NCI-H748 (cell line): ENCODE measurements at regions not wholly inside any gene's neighbourhood (a gene's known extent, or its start where the extent isn't known, plus 50 kb on each side); places are given as distances from the start of the nearest gene placed in this dataset.

Source experiments
- DNase-seq: peaks from one replicate; lab custom pipeline; 2025; ENCODE audit not compliant: unreplicated experiment; lab: John Stamatoyannopoulos, UW

GRCh38 chr7:42395607-42396006 is 158.6 kb upstream of the GLI3 start:
- no peak for DNase-seq

DNA sequence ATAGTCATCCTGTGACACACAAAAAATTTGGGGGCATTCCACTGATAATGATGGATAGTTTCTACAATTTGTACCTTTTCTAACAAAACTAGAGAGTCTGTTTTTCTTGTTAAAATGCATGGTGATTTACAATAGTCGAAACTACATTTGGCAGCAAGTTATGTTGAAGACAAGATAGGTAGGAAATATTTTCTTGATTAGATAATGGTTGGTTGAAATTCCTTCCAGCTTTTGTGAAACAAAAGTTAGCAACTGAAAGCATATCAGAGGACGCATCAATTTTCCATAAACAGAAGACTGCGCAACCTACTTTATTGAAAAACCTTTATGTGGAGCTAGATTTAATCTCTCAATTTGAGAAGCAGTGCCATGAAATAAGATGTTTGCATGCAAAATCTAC is 155.8 kb upstream of the GLI3 start:
- DNase-seq = no peak

DNA sequence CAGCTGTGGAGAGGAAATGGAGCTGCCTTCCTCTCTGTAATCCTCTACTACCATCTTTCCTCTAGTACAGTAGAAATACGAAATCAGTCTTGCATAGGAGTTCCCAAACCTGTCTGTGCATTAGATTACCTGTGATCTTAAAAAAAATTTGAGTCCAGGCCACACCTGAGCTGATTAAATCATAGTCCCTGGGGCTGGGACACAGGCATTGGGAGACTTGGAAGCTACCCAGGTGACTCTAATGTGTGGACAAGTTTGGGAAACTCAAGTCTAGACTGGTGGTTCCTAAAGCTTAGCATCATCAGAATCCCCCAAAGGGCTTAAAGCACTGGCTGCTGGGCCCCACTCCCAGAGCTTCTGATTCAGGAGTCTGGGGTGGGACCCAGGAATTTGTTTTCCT is 152.7 kb upstream of the GLI3 start:
- DNase-seq = no peak

DNA sequence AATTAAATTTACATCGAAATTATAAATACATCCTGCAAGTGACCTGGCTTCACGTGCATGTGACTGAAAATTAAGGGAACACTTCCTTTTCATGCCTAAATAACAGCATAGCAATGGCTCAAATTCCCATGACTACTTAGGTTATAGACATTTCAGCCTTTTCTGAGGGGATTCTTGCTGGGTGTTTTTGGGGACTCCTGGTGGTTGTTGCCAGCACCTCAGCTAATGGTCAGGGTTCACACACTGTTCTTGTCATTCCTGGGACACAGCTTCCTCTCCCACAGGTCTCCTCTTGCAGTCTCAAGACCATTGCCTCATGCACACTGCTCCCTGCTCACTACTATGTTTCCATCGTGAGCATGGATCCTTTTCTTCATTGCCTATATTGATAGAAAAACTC is 148.9 kb upstream of the GLI3 start:
- DNase-seq = no peak

DNA sequence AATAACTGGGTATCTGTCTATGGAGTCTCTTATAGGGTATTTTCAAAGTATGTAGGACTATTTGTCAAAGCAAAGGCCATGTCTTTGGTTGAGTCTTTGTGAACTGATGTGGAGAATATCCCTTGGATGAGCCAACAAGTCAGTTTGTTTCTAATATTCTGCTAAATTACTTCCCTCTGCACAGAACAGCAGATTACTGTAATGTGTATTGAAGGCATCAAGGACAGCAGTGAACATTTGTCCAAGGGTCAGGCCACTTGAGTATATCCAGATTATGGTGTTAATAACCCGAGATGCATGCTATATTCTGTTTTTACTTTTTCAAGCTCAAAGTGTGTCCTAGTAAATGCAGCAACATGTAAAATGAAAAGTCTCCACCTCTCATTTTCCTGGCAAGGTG is 144.2 kb upstream of the GLI3 start:
- no peak for DNase-seq

DNA sequence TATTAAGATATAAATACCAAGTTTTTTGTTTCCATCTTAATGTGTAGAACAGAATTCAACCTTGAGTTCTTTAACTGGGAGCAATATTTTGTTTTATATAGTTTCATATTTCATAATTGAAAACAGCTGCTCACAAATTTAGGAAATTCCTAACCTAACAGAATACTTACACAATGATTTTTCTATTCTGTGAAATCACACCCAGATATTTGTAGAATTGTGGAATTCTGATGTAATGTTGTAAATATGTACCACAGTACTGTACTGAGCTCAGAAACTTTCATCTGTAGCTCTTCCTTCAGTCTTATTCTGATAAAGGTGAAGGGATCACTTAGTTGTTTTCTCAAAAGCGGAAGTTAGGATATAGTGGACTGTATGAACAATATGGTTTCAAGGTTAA is 143.4 kb upstream of the GLI3 start:
- DNase-seq = no peak

DNA sequence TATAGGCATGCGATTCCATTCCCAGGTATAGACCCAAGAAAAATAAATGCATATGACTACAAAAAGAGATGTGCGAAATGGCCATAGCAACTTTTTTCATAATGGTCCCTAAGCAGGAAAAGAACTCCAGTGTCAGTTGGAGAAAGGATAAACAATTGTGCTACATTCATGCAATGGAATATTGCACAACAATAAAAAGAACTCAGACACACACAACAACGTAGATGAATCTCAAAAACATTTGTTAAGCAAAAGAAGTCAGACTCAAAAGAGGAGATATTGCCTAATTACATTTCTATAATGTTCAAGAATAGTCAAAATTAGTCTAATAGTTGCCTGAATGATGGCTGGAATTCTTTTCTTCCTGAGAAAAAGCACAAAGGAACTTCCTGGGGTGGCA is 141.1 kb upstream of the GLI3 start:
- no peak for DNase-seq

- no peak for DNase-seq
These were observed 136.3 kb upstream of the GLI3 start for GRCh38 chr7:42373285-42373684.

DNA sequence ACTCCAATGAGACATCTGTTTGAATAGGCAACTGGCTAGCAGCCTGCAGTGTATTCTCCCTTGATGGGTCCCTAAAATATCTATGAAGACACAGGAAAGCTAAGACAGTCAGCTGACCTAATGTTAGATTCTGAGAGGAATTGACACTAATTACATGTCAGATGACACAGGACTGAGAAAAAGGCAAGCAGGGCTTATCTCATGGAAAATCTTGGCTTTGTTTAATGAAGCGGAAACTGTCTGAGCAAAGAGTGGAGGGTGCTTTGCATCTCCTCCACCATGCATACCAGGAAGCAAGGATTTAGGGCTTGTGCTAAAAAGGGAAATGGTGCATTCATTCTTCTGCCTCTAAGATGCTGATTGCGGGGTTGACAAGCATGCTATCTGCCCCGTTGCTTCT is 135.5 kb upstream of the GLI3 start:
- DNase-seq = no peak

DNA sequence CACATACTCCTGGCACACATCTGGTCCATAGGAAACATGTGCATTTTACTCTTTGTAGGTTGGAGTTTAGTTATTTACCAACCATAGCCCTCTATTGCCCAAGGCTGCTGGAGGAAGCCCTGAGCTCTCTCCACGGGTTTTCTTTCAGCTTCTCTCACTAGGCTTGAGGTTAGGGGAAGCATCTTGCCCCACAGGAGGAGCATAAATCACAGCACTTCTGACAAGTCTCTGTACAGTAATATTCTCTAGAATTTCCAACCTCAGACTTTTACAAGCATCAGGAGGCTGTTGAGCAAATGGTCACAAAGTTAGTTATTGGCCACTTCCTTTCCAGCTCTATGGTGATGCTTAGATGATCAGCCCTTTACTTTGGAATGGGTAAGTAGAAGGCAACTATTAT is 122.9 kb upstream of the GLI3 start:
- no peak for DNase-seq

- DNase-seq = no peak
These were observed 114.4 kb upstream of the GLI3 start for GRCh38 chr7:42351316-42351935.

DNA sequence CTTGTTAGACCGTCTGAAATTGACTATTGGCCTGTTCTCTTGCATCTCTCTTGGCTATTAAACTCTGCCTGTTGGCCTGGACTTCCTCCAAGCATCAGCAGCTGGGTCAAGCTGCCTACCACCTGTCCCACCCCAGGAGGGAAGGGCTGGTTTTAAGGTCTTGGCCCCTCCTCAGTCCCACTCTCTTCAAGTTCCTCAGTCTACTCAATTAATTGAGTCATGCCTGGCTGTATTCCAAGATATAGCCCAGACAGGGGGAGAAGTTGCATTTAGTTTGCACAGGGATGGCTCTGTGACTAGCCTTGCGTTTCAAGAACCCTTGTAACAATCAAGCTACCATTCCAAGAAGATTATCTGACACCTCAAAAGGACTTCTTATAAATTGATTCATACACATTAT is 113.8 kb upstream of the GLI3 start:
- no peak for DNase-seq

DNA sequence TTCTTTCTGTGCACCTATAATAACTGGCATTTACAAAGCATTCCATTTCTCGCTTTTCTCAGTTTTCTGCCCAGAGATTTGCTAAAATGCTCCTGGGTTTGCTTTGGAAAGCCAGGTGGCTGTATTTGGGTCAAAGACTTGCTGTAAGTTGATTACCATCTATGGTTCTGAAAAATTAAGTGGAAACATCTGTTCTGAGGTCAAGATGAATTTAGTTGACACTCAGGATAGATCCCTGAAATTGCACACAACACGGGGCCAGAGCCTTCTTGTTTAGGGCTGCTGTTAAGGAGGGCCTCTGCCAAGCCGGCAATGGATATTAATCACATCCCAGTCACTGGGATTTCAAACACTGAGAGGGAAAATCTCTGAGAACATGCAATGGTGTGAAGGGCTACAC is 111.6 kb upstream of the GLI3 start:
- DNase-seq = no peak

DNA sequence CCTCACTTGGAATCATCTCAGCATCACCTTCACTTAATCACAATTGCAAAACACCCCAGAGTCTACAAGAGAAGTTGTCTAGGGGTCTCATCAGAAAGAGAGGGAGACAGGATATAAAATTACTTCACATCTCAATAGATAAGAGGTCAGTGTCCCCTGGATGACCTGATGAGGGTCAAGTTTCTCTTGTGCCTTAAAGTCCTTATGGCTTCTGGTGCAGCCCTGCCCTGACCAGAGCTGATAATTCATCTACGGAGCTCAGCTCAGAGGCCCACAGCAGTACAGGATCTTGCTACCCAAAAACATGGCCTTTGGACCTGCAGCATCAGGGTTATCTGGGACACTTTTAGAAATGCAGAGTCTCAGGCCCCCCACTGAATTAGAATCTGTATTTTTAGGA is 111.1 kb upstream of the GLI3 start:
- DNase-seq = no peak

GRCh38 chr7:42347616-42348015 is 110.6 kb upstream of the GLI3 start:
- no peak for DNase-seq

GRCh38 chr7:42345478-42346299 is 108.7 kb upstream of the GLI3 start:
- DNase-seq = no peak

- DNase-seq = no peak
These were observed 107.3 kb upstream of the GLI3 start for GRCh38 chr7:42344198-42344755.

GRCh38 chr7:42342381-42342780 is 105.4 kb upstream of the GLI3 start:
- DNase-seq = no peak

DNA sequence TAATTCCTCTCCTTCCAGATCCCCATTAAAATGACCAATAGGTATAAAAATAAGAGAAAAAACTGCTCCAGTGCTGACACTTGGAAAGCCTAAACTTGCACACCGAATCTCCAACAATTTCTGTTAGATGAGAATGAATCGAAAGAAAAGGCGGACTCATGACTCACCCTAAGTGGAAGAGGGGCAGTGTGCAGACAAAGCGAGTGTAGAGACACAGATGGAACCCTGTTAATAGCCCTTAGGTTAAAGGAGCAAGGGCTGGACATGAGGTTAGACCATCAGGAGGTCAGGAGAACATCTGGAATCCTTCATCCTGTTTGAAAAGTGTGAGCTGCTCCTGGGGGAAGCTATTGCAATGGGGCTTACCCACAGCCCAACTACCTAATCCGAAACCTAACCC is 103.4 kb upstream of the GLI3 start:
- DNase-seq = no peak

GRCh38 chr7:42338916-42339540 is 102.0 kb upstream of the GLI3 start:
- DNase-seq = no peak

DNA sequence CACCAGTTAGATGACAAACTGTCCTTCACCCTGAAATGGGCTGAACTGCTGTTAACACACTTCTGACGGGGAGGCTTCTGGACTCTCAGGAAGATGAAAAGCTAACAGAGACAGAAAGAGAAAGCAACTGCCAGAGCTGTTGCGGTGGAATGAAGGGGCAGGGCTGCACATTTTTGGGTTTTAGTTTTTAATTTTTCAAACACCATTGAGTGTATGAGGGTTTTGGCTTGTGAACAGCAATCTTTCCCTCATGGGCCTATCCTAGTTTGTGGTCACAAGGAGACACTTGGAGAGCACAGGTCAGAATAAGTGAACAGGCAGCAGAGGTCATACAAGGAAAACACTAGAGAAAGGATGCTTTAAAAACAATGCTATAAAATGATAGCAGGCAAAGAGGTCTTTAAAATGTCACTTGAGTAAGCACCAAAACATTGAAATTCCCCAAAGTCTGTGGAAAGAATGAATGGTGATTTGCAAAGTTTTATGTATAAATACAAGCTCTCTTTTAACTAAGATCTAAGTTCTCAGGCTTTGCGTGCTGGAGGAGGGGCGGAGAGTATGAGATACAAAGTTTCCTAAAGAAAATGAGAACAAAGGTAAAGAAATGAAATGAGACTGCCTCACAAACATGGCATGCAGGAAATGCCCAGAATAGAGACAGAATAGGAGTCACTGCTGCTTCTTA is 101.4 kb upstream of the GLI3 start:
- DNase-seq = no peak
